ENCODE measurements at regions not wholly inside any gene's neighbourhood (a gene's known extent, or its start where the extent isn't known, plus 50 kb on each side); places are given as distances from the start of the nearest gene placed in this dataset.
A peak's percentile ranks its signal among the peaks of the same experiment; 100 is the strongest.

GRCh38 chr1:55689800-55690199, 474.6 kb upstream of the USP24 start:
- Mint-ChIP-seq H3K27me3 (ENCODE audit: low read depth) (no peaks in the 10 kb centered on the region), H3K36me3 (ENCODE audit: low read depth) (peaks cover 2% of the 10 kb centered on the region), H3K27ac (ENCODE audit: unreplicated experiment) (no peak overlapping the region), H3K4me3 (ENCODE audit: unreplicated experiment) (no peak overlapping the region), H3K4me1 (ENCODE audit: low read depth) (peaks cover 8% of the 10 kb centered on the region), H3K9me3 (ENCODE audit: low read depth) (no peaks in the 10 kb centered on the region)
- TF ChIP-seq CTCF (IDR thresholded peaks at IDR 0.05) = no peak
- no peak for DNase-seq (ENCODE audit: low spot score)

- Mint-ChIP-seq H3K9me3 (ENCODE audit: low read depth) (no peaks in the 10 kb centered on the region), H3K36me3 (ENCODE audit: low read depth) (peaks cover 2% of the 10 kb centered on the region), H3K27me3 (ENCODE audit: low read depth) (no peaks in the 10 kb centered on the region), H3K4me3 (ENCODE audit: unreplicated experiment) (no peak overlapping the region), H3K4me1 (ENCODE audit: low read depth) (no peaks in the 10 kb centered on the region), H3K27ac (ENCODE audit: unreplicated experiment) (no peak overlapping the region)
- TF ChIP-seq CTCF (IDR thresholded peaks at IDR 0.05) = no peak
- no peak for DNase-seq (ENCODE audit: low spot score)
These were observed 470.4 kb upstream of the USP24 start for GRCh38 chr1:55685560-55685959.

GRCh38 chr1:55684131-55684650, 469.0 kb upstream of the USP24 start:
- no peak for TF ChIP-seq CTCF (IDR thresholded peaks at IDR 0.05)
- H3K36me3 Mint-ChIP-seq (ENCODE audit: low read depth) = peaks cover 2% of the 10 kb centered on the region
- no peak overlapping the region for H3K4me3 Mint-ChIP-seq (ENCODE audit: unreplicated experiment)
- H3K9me3 Mint-ChIP-seq (ENCODE audit: low read depth) = no peaks in the 10 kb centered on the region
- DNase-seq (ENCODE audit: low spot score) = no peak
- H3K27ac Mint-ChIP-seq (ENCODE audit: unreplicated experiment) = no peak overlapping the region
- H3K4me1 Mint-ChIP-seq (ENCODE audit: low read depth) = peaks cover 14% of the 10 kb centered on the region
- H3K27me3 Mint-ChIP-seq (ENCODE audit: low read depth) = no peaks in the 10 kb centered on the region

GRCh38 chr1:55682198-55682597, 467.0 kb upstream of the USP24 start:
- Mint-ChIP-seq H3K27me3 (ENCODE audit: low read depth) (no peaks in the 10 kb centered on the region), H3K4me1 (ENCODE audit: low read depth) (peaks cover 18% of the 10 kb centered on the region)
- DNase-seq (ENCODE audit: low spot score) = no peak

GRCh38 chr1:55679971-55680370, 464.8 kb upstream of the USP24 start:
- Mint-ChIP-seq H3K4me1 (ENCODE audit: low read depth) (peaks cover 18% of the 10 kb centered on the region), H3K36me3 (ENCODE audit: low read depth) (peaks cover 2% of the 10 kb centered on the region), H3K4me3 (ENCODE audit: unreplicated experiment) (no peak overlapping the region), H3K27me3 (ENCODE audit: low read depth) (no peaks in the 10 kb centered on the region), H3K9me3 (ENCODE audit: low read depth) (peaks cover 9% of the 10 kb centered on the region), H3K27ac (ENCODE audit: unreplicated experiment) (peak overlapping the region; percentile 49)
- TF ChIP-seq CTCF (IDR thresholded peaks at IDR 0.05) = no peak
- no peak for DNase-seq (ENCODE audit: low spot score)

More at GRCh38 chr1:55682198-55682597, 467.0 kb upstream of the USP24 start:
- Mint-ChIP-seq H3K4me3 (ENCODE audit: unreplicated experiment) (no peak overlapping the region), H3K9me3 (ENCODE audit: low read depth) (no peaks in the 10 kb centered on the region), H3K27ac (ENCODE audit: unreplicated experiment) (no peak overlapping the region), H3K36me3 (ENCODE audit: low read depth) (peaks cover 2% of the 10 kb centered on the region)
- TF ChIP-seq CTCF (IDR thresholded peaks at IDR 0.05) = no peak

All from chondrocyte (in vitro differentiated cells).